NCI-H774 (cell line): ENCODE measurements at regions not wholly inside any gene's neighbourhood (a gene's known extent, or its start where the extent isn't known, plus 50 kb on each side); places are given as distances from the start of the nearest gene placed in this dataset.

Experiments used
- DNase-seq: peaks from one replicate; lab custom pipeline; 2025; lab: John Stamatoyannopoulos, UW

- no peak for DNase-seq
Observed at GRCh38 chr4:124807421-124807820, 94.9 kb upstream of the ANKRD50 start.

- no peak for DNase-seq
Observed at GRCh38 chr4:124806403-124806802, 93.9 kb upstream of the ANKRD50 start.

- no peak for DNase-seq
Observed at GRCh38 chr4:124804584-124804983, 92.1 kb upstream of the ANKRD50 start.

GRCh38 chr4:124804041-124804440 lies 91.5 kb upstream of the ANKRD50 start:
- no peak for DNase-seq

- no peak for DNase-seq
Observed at GRCh38 chr4:124803641-124804040, 91.1 kb upstream of the ANKRD50 start.

GRCh38 chr4:124803026-124803425 lies 90.5 kb upstream of the ANKRD50 start:
- DNase-seq, result no peak

- no peak for DNase-seq
Observed at GRCh38 chr4:124797223-124797622, 84.7 kb upstream of the ANKRD50 start.

- DNase-seq, result no peak
Observed at GRCh38 chr4:124790471-124790870, 77.9 kb upstream of the ANKRD50 start.

- no peak for DNase-seq
Observed at GRCh38 chr4:124786634-124787033, 74.1 kb upstream of the ANKRD50 start.

- no peak for DNase-seq
Observed at GRCh38 chr4:124785645-124786044, 73.1 kb upstream of the ANKRD50 start.

GRCh38 chr4:124783847-124784246 lies 71.3 kb upstream of the ANKRD50 start:
- no peak for DNase-seq

GRCh38 chr4:124777007-124777406 lies 64.5 kb upstream of the ANKRD50 start:
- DNase-seq, result no peak

GRCh38 chr4:124768596-124769365 lies 56.2 kb upstream of the ANKRD50 start:
- no peak for DNase-seq

GRCh38 chr4:124762956-124763355 lies 50.4 kb upstream of the ANKRD50 start:
- DNase-seq, result no peak
